ENCODE measurements at regions not wholly inside any gene's neighbourhood (a gene's known extent, or its start where the extent isn't known, plus 50 kb on each side); places are given as distances from the start of the nearest gene placed in this dataset.
A peak's percentile ranks its signal among the peaks of the same experiment; 100 is the strongest.

DNA sequence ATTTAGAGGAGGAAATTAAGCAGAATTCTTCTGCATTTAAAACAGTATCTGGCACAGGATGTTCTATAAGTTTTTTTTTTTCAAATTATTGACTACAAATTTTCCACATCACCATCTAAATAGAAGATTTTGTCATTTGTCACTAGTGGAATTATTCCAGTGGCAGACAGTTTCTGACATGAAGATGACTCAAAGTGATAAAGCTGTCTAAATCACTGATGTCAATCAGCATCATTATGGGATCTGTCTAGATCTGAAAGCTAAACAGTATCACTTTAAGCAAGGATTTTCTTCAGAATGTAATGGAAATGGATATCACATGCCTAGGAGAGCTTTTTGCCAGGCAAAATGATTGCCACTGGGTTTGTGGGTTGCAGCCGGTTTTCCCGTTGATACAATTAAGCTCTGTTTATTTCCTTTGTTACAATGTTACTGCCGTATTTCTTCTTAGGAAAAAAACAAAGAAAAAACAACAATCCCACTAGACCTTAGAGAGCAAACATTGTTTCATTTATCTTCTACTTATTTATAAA, 1657.0 kb upstream of the PRR20A start:
- Mint-ChIP-seq H3K27me3 (ENCODE audit: low read depth) (no peaks in the 10 kb centered on the region), H3K9me3 (peaks cover 9% of the 10 kb centered on the region), H3K4me3 (no peak overlapping the region), H3K36me3 (ENCODE audit: low read depth) (no peaks in the 10 kb centered on the region), H3K4me1 (no peaks in the 10 kb centered on the region), H3K27ac (ENCODE audit: unreplicated experiment) (no peak overlapping the region)
- DNase-seq (ENCODE audit: low read depth, low spot score), result no peak
- no peak for TF ChIP-seq CTCF (conservative IDR thresholded peaks at IDR 0.05)

DNA sequence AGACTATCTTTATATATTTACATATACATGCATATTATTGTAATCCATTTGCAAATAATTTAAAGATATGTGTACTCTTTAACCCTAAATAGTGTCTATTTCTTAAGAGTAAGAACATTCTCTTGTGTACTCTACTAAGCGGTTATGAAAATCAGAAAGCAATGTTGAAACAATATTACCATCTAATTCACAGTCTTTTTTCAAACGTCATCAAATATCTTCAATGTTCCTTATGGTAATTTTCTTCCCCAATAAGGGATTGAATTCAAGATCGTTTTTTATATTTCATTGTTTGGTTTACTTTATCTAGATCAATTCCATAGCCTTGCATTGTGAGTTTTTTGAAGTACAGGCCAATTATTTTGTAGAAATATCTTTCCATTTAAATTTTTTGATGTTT, 1647.4 kb upstream of the PRR20A start:
- TF ChIP-seq CTCF (conservative IDR thresholded peaks at IDR 0.05), result no peak
- H3K27me3 Mint-ChIP-seq (ENCODE audit: low read depth), result no peaks in the 10 kb centered on the region
- H3K4me3 Mint-ChIP-seq, result no peak overlapping the region
- DNase-seq (ENCODE audit: low read depth, low spot score), result no peak
- H3K27ac Mint-ChIP-seq (ENCODE audit: unreplicated experiment), result no peak overlapping the region
- H3K4me1 Mint-ChIP-seq, result no peaks in the 10 kb centered on the region
- no peaks in the 10 kb centered on the region for H3K9me3 Mint-ChIP-seq
- no peaks in the 10 kb centered on the region for H3K36me3 Mint-ChIP-seq (ENCODE audit: low read depth)

DNA sequence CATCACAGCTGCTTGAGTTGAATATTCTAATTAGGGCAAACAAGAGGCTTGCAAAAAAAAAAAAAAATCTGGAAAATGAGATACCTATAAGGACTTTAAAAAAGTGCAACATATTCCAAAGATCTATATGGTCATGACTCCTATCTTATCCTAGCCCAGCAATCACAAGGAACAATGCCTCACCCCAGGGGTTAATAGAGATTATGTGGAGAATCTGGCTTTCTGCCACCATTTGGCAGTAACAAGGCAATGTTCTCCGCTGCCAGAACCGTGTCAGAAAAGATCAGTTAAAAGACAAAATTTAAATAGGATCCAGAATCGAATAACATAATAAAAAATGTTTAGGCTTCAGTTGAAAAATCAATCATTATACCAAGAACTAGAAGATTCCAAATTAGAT, 1643.2 kb upstream of the PRR20A start:
- Mint-ChIP-seq H3K4me3 (no peak overlapping the region), H3K36me3 (ENCODE audit: low read depth) (no peaks in the 10 kb centered on the region), H3K27me3 (ENCODE audit: low read depth) (no peaks in the 10 kb centered on the region), H3K4me1 (no peaks in the 10 kb centered on the region), H3K9me3 (no peaks in the 10 kb centered on the region), H3K27ac (ENCODE audit: unreplicated experiment) (no peak overlapping the region)
- no peak for TF ChIP-seq CTCF (conservative IDR thresholded peaks at IDR 0.05)
- DNase-seq (ENCODE audit: low read depth, low spot score), result no peak

DNA sequence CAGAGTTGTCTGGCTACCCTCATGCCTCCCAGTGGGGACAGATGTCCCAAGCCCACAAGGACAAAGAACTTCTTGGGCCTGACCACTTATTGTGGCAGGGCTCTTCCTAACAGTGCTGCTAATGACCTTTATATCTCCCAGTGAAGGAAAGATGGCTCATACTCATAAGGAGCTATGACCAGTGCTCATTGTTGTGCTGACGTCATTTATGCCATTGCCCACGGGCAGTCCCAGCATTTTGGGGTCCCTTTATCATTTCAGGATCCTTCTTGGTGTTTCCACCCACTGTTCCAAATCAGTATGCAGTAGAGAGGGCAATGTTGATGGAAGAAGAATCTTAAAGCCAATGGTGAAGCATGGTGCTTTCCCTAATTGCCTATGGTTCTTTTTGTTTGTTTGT, 1640.0 kb upstream of the PRR20A start:
- no peaks in the 10 kb centered on the region for H3K36me3 Mint-ChIP-seq (ENCODE audit: low read depth)
- DNase-seq (ENCODE audit: low read depth, low spot score), result no peak
- no peak for TF ChIP-seq CTCF (conservative IDR thresholded peaks at IDR 0.05)
- no peaks in the 10 kb centered on the region for H3K4me1 Mint-ChIP-seq
- H3K27ac Mint-ChIP-seq (ENCODE audit: unreplicated experiment), result no peak overlapping the region
- H3K27me3 Mint-ChIP-seq (ENCODE audit: low read depth), result no peaks in the 10 kb centered on the region
- peaks cover 2% of the 10 kb centered on the region for H3K9me3 Mint-ChIP-seq
- H3K4me3 Mint-ChIP-seq, result no peak overlapping the region

DNA sequence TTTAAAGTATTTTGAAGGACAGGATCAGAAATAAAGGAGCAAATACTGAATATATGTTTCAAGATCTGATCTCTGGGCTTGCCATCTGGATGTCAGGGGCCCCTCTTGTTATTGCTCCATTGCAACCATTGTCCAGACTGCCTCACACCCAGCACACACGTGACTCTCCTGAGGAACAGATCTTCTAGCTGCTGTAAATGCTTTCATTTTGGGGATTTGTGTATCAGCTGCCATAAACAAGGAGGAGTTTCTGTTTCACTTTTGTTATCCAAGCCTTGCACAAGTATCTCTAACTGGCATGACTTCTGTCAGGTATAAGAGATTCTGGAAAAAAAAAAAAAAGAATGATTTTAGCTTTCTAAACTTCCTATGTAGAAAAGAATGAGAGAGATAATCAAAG, 1624.1 kb upstream of the PRR20A start:
- Mint-ChIP-seq H3K4me3 (no peak overlapping the region), H3K9me3 (peaks cover 6% of the 10 kb centered on the region), H3K27ac (ENCODE audit: unreplicated experiment) (no peak overlapping the region), H3K27me3 (ENCODE audit: low read depth) (no peaks in the 10 kb centered on the region), H3K36me3 (ENCODE audit: low read depth) (no peaks in the 10 kb centered on the region), H3K4me1 (no peaks in the 10 kb centered on the region)
- DNase-seq (ENCODE audit: low read depth, low spot score), result no peak
- no peak for TF ChIP-seq CTCF (conservative IDR thresholded peaks at IDR 0.05)

DNA sequence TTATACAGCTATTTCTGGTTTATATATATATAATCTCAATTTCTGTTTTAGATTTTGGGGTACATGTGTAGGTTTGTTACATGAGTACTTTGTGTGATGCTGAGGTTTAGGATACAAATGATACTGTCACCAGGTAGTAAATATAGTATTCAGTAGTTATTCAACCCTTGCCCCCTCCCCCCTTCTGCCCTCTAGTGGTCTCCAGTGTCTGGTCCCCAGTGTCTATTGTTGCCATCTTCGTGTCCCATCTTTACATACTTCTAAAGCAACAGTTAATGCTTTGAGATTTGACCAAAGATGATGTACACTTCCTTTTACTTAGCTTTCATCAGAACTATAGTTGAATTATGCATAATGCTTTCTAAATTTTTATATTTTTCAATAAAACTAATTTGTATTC, 1623.4 kb upstream of the PRR20A start:
- peaks cover 6% of the 10 kb centered on the region for H3K9me3 Mint-ChIP-seq
- no peak overlapping the region for H3K27ac Mint-ChIP-seq (ENCODE audit: unreplicated experiment)
- no peak overlapping the region for H3K4me3 Mint-ChIP-seq
- peak; percentile 58 for TF ChIP-seq CTCF (conservative IDR thresholded peaks at IDR 0.05)
- no peaks in the 10 kb centered on the region for H3K36me3 Mint-ChIP-seq (ENCODE audit: low read depth)
- H3K4me1 Mint-ChIP-seq, result no peaks in the 10 kb centered on the region
- DNase-seq (ENCODE audit: low read depth, low spot score), result peak; percentile 16
- H3K27me3 Mint-ChIP-seq (ENCODE audit: low read depth), result no peaks in the 10 kb centered on the region

Data from neural crest cell (in vitro differentiated cells).